NCI-H226 (cell line): ENCODE measurements at regions not wholly inside any gene's neighbourhood (a gene's known extent, or its start where the extent isn't known, plus 50 kb on each side); places are given as distances from the start of the nearest gene placed in this dataset.

Experiments
- DNase-seq: peaks from one replicate; pipeline ENCODE4 v3.0.0-alpha.2; 2015

GRCh38 chr14:82067221-82067875, 533.7 kb upstream of the SEL1L start:
- DNase-seq: no peak

GRCh38 chr14:82070040-82070439, 536.4 kb upstream of the SEL1L start:
- no peak for DNase-seq

GRCh38 chr14:82070753-82071152, 537.1 kb upstream of the SEL1L start:
- DNase-seq: no peak

GRCh38 chr14:82073547-82073946, 539.9 kb upstream of the SEL1L start:
- no peak for DNase-seq

GRCh38 chr14:82075566-82075965, 541.9 kb upstream of the SEL1L start:
- DNase-seq: peak; percentile 9

GRCh38 chr14:82079553-82079952, 545.9 kb upstream of the SEL1L start:
- DNase-seq: no peak

GRCh38 chr14:82080370-82080769, 546.7 kb upstream of the SEL1L start:
- DNase-seq: no peak

GRCh38 chr14:82084813-82085212, 551.2 kb upstream of the SEL1L start:
- no peak for DNase-seq

- no peak for DNase-seq
Measured at GRCh38 chr14:82091097-82091496, 557.4 kb upstream of the SEL1L start.

- no peak for DNase-seq
Measured at GRCh38 chr14:82094829-82095345, 561.2 kb upstream of the SEL1L start.

- DNase-seq: no peak
Measured at GRCh38 chr14:82104013-82104412, 570.4 kb upstream of the SEL1L start.

GRCh38 chr14:82112210-82112839, 578.7 kb upstream of the SEL1L start:
- no peak for DNase-seq

GRCh38 chr14:82113007-82113406, 579.4 kb upstream of the SEL1L start:
- DNase-seq: no peak

- no peak for DNase-seq
Measured at GRCh38 chr14:82113710-82114109, 580.1 kb upstream of the SEL1L start.

GRCh38 chr14:82116721-82117120, 583.1 kb upstream of the SEL1L start:
- no peak for DNase-seq

GRCh38 chr14:82122655-82123054, 589.0 kb upstream of the SEL1L start:
- DNase-seq: no peak

- DNase-seq: no peak
Measured at GRCh38 chr14:82124511-82124910, 590.9 kb upstream of the SEL1L start.

GRCh38 chr14:82126006-82126405, 592.4 kb upstream of the SEL1L start:
- DNase-seq: no peak

- DNase-seq: no peak
Measured at GRCh38 chr14:82134411-82134810, 600.8 kb upstream of the SEL1L start.

- no peak for DNase-seq
Measured at GRCh38 chr14:82138431-82138830, 604.8 kb upstream of the SEL1L start.

- DNase-seq: no peak
Measured at GRCh38 chr14:82146846-82147245, 613.2 kb upstream of the SEL1L start.

- no peak for DNase-seq
Measured at GRCh38 chr14:82153689-82154088, 620.0 kb upstream of the SEL1L start.

- DNase-seq: no peak
Measured at GRCh38 chr14:82159624-82160023, 626.0 kb upstream of the SEL1L start.

- no peak for DNase-seq
Measured at GRCh38 chr14:82180139-82180538, 646.5 kb upstream of the SEL1L start.

- no peak for DNase-seq
Measured at GRCh38 chr14:82182646-82183045, 649.0 kb upstream of the SEL1L start.
